PC-9 (cell line): ENCODE measurements at regions not wholly inside any gene's neighbourhood (a gene's known extent, or its start where the extent isn't known, plus 50 kb on each side); places are given as distances from the start of the nearest gene placed in this dataset.

Experiments used
- CTCF ChIP-seq: fragments of 200-600 bp; sonication (generic); conservative IDR thresholded peaks from 2 replicates; pipeline ENCODE4 v1.6.1; 2017; ENCODE audit warnings: mixed run types, antibody characterized with exemption, mild to moderate bottlenecking, moderate library complexity
- EZH2 ChIP-seq: fragments of 200-600 bp; sonication (generic); IDR thresholded peaks from 2 replicates; pipeline ENCODE4 v1.8.0; 2017; ENCODE audit warnings: antibody characterized with exemption, low read depth

GRCh38 chr20:7313047-7313446, 545.6 kb downstream of the BMP2 start:
- TF ChIP-seq CTCF, result no peak
- TF ChIP-seq EZH2, result no peak
